ENCODE measurements at regions not wholly inside any gene's neighbourhood (a gene's known extent, or its start where the extent isn't known, plus 50 kb on each side); places are given as distances from the start of the nearest gene placed in this dataset.
"Not testable (repeated sequence)": the region's sequence is repeated elsewhere in the genome, so short reads cannot be mapped to it uniquely, and the experiment has no call there.

DNA sequence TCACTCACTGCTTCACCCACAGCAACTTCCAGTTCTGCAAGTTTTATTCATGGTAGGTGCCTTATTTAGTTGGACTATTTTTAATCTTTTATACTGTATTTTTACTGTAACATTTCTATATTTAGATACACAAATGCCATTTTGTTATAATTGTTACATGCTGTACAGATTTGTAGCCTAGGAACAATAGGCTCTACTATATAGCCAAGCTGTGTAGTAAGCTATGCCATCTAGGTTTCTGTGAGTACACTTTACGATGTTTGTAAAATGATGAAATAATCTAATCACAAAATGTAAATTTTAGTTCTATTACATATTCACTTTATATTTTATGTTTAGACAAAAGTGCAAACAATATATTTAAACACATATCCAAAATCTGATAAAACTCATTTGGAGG lies 1187.8 kb downstream of the TECRL start:
- Histone ChIP-seq H3K27me3 (replicated peaks; ENCODE audit: control insufficient read depth, insufficient read depth, low read length) (no peaks in the 10 kb centered on the region), H3K4me3 (replicated peaks; ENCODE audit: low read depth, low read length) (no peak overlapping the region), H3K36me3 (ENCODE audit: control insufficient read depth, insufficient read depth, low read length) (no peaks in the 10 kb centered on the region)
- DNase-seq (ENCODE audit: extremely low read depth, insufficient read length) = no peak
- TF ChIP-seq, protein P1, sequence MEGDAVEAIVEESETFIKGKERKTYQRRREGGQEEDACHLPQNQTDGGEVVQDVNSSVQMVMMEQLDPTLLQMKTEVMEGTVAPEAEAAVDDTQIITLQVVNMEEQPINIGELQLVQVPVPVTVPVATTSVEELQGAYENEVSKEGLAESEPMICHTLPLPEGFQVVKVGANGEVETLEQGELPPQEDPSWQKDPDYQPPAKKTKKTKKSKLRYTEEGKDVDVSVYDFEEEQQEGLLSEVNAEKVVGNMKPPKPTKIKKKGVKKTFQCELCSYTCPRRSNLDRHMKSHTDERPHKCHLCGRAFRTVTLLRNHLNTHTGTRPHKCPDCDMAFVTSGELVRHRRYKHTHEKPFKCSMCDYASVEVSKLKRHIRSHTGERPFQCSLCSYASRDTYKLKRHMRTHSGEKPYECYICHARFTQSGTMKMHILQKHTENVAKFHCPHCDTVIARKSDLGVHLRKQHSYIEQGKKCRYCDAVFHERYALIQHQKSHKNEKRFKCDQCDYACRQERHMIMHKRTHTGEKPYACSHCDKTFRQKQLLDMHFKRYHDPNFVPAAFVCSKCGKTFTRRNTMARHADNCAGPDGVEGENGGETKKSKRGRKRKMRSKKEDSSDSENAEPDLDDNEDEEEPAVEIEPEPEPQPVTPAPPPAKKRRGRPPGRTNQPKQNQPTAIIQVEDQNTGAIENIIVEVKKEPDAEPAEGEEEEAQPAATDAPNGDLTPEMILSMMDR (IDR thresholded peaks at IDR 0.05; ENCODE audit: insufficient read depth, low read length, poor library complexity, severe bottlenecking) = no peak

DNA sequence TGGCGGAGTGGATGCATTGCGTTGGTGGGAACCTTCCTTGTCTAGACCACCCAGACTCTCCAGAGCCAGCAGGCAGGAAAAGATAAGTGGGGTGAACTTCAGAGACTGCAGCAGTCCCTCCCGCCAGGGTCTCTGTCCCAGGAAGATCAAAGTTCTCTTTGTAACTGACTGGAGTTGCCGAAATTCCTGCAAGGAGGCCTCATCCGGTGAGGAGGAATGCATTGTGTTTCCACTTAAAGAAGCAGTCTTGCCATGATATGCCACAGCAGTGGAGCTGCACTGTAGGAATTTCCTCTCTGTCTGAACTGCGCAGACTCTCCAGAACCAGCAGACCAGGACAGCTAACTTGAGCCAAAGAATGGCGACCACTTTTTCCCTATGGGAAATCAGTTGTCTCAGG lies 1190.4 kb downstream of the TECRL start:
- DNase-seq (ENCODE audit: extremely low read depth, insufficient read length) = no peak
- H3K27me3 ChIP-seq (replicated peaks; ENCODE audit: control insufficient read depth, insufficient read depth, low read length) = no peaks in the 10 kb centered on the region
- TF ChIP-seq, protein P1 (IDR thresholded peaks at IDR 0.05; ENCODE audit: insufficient read depth, low read length, poor library complexity, severe bottlenecking) = no peak
- no peaks in the 10 kb centered on the region for H3K36me3 ChIP-seq (ENCODE audit: control insufficient read depth, insufficient read depth, low read length)
- no peak overlapping the region for H3K4me3 ChIP-seq (replicated peaks; ENCODE audit: low read depth, low read length)

DNA sequence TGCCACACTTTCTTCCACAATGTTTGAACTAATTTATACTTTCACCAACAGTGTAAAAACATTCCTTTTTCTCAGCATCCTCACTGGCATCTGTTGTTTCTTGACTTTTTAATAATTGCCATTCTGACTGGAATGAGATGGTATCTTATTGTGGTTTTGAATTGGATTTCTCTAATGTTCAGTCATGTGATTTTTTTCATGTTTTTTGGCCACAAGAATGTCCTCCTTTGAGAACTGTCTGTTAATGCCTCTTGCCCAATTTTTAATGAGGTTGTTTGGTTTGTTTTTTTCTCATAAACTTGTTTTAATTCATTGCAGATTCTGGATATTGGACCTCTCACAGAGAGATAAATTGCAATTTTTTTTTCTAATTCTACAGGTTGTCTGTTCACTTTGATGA lies 1195.2 kb downstream of the TECRL start:
- DNase-seq (ENCODE audit: extremely low read depth, insufficient read length) = no peak
- no peak overlapping the region for H3K4me3 ChIP-seq (replicated peaks; ENCODE audit: low read depth, low read length)
- H3K36me3 ChIP-seq (ENCODE audit: control insufficient read depth, insufficient read depth, low read length) = no peaks in the 10 kb centered on the region
- no peaks in the 10 kb centered on the region for H3K27me3 ChIP-seq (replicated peaks; ENCODE audit: control insufficient read depth, insufficient read depth, low read length)
- TF ChIP-seq, protein P1 (IDR thresholded peaks at IDR 0.05; ENCODE audit: insufficient read depth, low read length, poor library complexity, severe bottlenecking) = no peak

DNA sequence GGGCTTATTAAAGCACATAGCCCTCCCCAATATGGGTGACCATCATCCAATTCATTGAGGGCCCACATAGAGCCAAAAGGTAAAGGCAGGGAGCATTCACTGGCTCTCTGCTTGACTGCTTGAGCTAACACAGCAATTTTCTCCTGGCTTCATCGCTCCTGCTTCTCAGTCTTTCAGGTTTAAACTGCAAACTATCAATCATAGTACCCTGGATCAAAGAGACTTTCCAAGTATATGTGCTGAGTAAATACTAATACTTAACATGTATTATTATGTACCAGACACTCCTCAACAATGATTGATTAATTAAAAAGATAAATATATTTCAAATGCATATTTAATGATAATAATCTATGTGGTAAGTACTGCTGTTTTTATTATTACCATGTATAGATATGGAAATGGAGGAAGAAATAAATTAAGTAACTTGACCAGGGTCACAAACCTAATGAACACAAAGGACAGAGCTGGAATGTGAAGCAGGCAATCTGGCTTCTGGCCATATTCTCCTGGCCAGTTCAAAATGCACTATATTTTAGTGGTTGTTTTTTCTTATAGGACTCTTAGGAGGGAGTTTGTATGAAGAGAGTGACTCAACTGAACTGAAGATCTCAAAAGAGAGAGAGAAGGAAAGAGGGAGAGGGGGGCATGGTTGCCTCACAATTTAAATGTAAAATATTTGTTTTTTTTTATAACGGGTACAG lies 1197.3 kb downstream of the TECRL start:
- no peaks in the 10 kb centered on the region for H3K36me3 ChIP-seq (ENCODE audit: control insufficient read depth, insufficient read depth, low read length)
- no peak for DNase-seq (ENCODE audit: extremely low read depth, insufficient read length)
- TF ChIP-seq, protein P1 (IDR thresholded peaks at IDR 0.05; ENCODE audit: insufficient read depth, low read length, poor library complexity, severe bottlenecking) = no peak
- no peak overlapping the region for H3K4me3 ChIP-seq (replicated peaks; ENCODE audit: low read depth, low read length)
- H3K27me3 ChIP-seq (replicated peaks; ENCODE audit: control insufficient read depth, insufficient read depth, low read length) = no peaks in the 10 kb centered on the region

DNA sequence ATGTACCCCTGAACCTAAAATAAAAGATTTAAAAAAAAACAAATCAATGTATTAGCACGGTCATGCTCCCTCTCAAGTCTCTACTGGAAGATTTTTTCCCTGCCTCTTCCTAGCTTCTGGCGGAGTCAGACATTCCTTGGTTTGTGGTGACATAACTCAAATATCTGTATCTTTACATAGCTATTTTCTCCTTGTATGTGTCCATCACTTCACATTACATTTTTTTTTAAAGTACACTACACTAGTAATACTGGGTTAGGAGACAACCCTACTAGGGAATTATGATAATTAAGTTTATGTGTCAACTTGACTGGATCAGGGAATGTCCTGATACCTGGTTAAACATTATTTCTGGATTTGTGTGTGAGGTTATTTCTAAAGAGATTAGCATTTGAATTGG lies 1197.9 kb downstream of the TECRL start:
- Histone ChIP-seq H3K4me3 (replicated peaks; ENCODE audit: low read depth, low read length) (no peak overlapping the region), H3K27me3 (replicated peaks; ENCODE audit: control insufficient read depth, insufficient read depth, low read length) (no peaks in the 10 kb centered on the region), H3K36me3 (ENCODE audit: control insufficient read depth, insufficient read depth, low read length) (no peaks in the 10 kb centered on the region)
- no peak for DNase-seq (ENCODE audit: extremely low read depth, insufficient read length)
- TF ChIP-seq, protein P1 (IDR thresholded peaks at IDR 0.05; ENCODE audit: insufficient read depth, low read length, poor library complexity, severe bottlenecking) = no peak

DNA sequence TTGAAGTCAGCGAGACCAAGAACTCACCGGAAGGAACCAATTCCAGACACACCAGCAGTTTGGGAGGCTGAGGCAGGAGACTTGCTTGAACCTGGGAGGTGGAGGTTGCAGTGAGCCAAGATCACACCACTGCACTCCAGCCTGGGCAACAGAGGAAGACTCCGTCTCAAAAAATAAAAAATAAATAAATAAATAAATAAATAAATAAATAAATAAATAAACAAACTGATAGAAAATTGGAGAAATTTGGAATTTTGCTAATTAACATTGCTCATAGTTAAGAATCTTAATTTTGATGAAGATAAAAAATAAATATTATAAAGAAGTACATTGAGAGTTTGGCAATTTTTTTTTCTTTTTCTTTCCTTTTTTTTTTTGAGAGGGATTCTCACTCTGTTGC lies 1216.2 kb downstream of the TECRL start:
- not testable (repeated sequence) for H3K27me3 ChIP-seq (replicated peaks; ENCODE audit: control insufficient read depth, insufficient read depth, low read length); DNase-seq (ENCODE audit: extremely low read depth, insufficient read length); H3K36me3 ChIP-seq (ENCODE audit: control insufficient read depth, insufficient read depth, low read length); H3K4me3 ChIP-seq (replicated peaks; ENCODE audit: low read depth, low read length)

Measured in GM06990 (cell line).